Caco-2 (cell line): ENCODE measurements at regions not wholly inside any gene's neighbourhood (a gene's known extent, or its start where the extent isn't known, plus 50 kb on each side); places are given as distances from the start of the nearest gene placed in this dataset.

ENCODE experiments used
- BruUV-seq: library from RNA; stranded (reverse); fragments of 400-500 nt; replicated peaks from 2 replicates; lab custom pipeline; 2021; lab: Mats Ljungman, UMichigan
- CTCF ChIA-PET: fragments of 300-600 bp; sonication (Branson Sonifier 250); formaldehyde crosslinking; loops from one replicate; lab custom pipeline; 2022; ENCODE audit warnings: antibody characterized with exemption; lab: Charles Lee
- POLR2A ChIA-PET: fragments of 300-600 bp; sonication (Branson Sonifier 250); formaldehyde crosslinking; loops from one replicate; lab custom pipeline; 2022; ENCODE audit warnings: antibody characterized with exemption; lab: Charles Lee
- DNase-seq, 2 experiments: peaks; one replicate each; pipeline versions ENCODE4 v3.0.0 to v3.0.0-alpha.2; 2020 to 2022
- H3K27me3 ChIP-seq: replicated peaks from 2 replicates; pipeline ENCODE4 v1.6.0; 2011; ENCODE audit warnings: low read length; ENCODE audit not compliant: control insufficient read depth, insufficient read depth
- H3K36me3 ChIP-seq: 2 replicates; pipeline ENCODE4 v1.5.1; 2011; ENCODE audit warnings: low read length; ENCODE audit not compliant: control insufficient read depth, insufficient read depth
- H3K4me1 ChIP-seq: fragments of 250-450 bp; sonication (Bioruptor Pico); 2 replicates; pipeline ENCODE4 v1.5.1; 2020; ENCODE audit warnings: mild to moderate bottlenecking
- H3K4me3 ChIP-seq: 2 replicates; pipeline ENCODE4 v1.5.1; 2011; ENCODE audit warnings: low read depth, mild to moderate bottlenecking, control low read depth, low read length
- H3K9me3 ChIP-seq: fragments of 250-450 bp; sonication (Bioruptor Pico); 2 replicates; pipeline ENCODE4 v1.5.1; 2020; ENCODE audit warnings: mild to moderate bottlenecking, moderate library complexity
- H3K27ac Mint-ChIP-seq: one replicate; pipeline ENCODE4 v1.8.0; 2022; ENCODE audit warnings: mixed read lengths; ENCODE audit not compliant: unreplicated experiment
- H3K27me3 Mint-ChIP-seq: one replicate; pipeline ENCODE4 v1.8.0; 2022; ENCODE audit warnings: mixed read lengths; ENCODE audit not compliant: insufficient read depth, unreplicated experiment
- H3K36me3 Mint-ChIP-seq: one replicate; pipeline ENCODE4 v1.8.0; 2022; ENCODE audit warnings: mild to moderate bottlenecking, mixed read lengths; ENCODE audit not compliant: insufficient read depth, unreplicated experiment
- H3K4me1 Mint-ChIP-seq: one replicate; pipeline ENCODE4 v1.8.0; 2022; ENCODE audit warnings: low read depth, mixed read lengths; ENCODE audit not compliant: unreplicated experiment
- H3K4me3 Mint-ChIP-seq: one replicate; pipeline ENCODE4 v1.8.0; 2022; ENCODE audit warnings: mild to moderate bottlenecking, moderate library complexity, mixed read lengths; ENCODE audit not compliant: unreplicated experiment
- H3K9me3 Mint-ChIP-seq: one replicate; pipeline ENCODE4 v1.8.0; 2022; ENCODE audit warnings: mixed read lengths; ENCODE audit not compliant: unreplicated experiment
- intact Hi-C: fragments of 100-400 bp; cut with micrococcal nuclease; formaldehyde crosslinking; loops from one replicate; pipeline ENCODE4 v1.10.0; 2022; ENCODE audit not compliant: unreplicated experiment
- TF ChIP-seq, protein P1 (sequence below), 2 experiments: fragments of 200-600 bp in 1 of 2; IDR thresholded peaks; 1 replicate in 1 of 2; 2 replicates in 1 of 2; pipeline versions ENCODE4 v1.5.1 to v1.8.0; 2011 to 2022; ENCODE audit warnings: antibody characterized with exemption in 1 of 2, control low read depth in 1 of 2, inconsistent platforms in 1 of 2, low read depth in 1 of 2, low read length in 1 of 2, mild to moderate bottlenecking in 1 of 2, moderate library complexity in 1 of 2; ENCODE audit not compliant: insufficient read depth in 1 of 2, severe bottlenecking in 1 of 2, unreplicated experiment in 1 of 2

DNA sequence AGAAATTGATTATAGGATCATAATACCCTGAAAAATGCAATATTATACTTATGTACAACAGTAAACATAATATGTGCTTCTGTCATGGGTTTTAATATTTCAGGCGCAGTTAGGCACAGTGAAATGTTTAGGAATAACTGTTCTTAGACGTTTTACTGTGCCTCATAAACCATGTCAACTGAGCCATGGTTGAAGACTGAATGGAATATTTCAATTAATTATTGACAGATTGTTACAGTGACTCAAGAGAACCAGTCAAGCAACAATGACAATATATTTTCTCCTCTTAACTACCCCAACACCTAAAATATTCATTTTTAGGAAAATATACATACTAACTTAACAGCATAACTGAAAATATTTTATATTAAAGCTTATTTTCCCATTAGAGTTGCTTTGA, 852.7 kb upstream of the FRG1 start:
- DNase-seq = no peak
- CTCF ChIA-PET = no interaction called here
- Mint-ChIP-seq H3K9me3 (no peaks in the 10 kb centered on the region), H3K27ac (no peak overlapping the region), H3K4me1 (no peaks in the 10 kb centered on the region), H3K4me3 (no peak overlapping the region), H3K27me3 (no peaks in the 10 kb centered on the region), H3K36me3 (no peaks in the 10 kb centered on the region)
- intact Hi-C loops = no loop called here
- no peak overlapping the region for H3K4me3 ChIP-seq
- no peaks in the 10 kb centered on the region for H3K27me3 ChIP-seq
- TF ChIP-seq, protein P1, sequence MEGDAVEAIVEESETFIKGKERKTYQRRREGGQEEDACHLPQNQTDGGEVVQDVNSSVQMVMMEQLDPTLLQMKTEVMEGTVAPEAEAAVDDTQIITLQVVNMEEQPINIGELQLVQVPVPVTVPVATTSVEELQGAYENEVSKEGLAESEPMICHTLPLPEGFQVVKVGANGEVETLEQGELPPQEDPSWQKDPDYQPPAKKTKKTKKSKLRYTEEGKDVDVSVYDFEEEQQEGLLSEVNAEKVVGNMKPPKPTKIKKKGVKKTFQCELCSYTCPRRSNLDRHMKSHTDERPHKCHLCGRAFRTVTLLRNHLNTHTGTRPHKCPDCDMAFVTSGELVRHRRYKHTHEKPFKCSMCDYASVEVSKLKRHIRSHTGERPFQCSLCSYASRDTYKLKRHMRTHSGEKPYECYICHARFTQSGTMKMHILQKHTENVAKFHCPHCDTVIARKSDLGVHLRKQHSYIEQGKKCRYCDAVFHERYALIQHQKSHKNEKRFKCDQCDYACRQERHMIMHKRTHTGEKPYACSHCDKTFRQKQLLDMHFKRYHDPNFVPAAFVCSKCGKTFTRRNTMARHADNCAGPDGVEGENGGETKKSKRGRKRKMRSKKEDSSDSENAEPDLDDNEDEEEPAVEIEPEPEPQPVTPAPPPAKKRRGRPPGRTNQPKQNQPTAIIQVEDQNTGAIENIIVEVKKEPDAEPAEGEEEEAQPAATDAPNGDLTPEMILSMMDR (IDR thresholded peaks at IDR 0.05; ENCODE audit: insufficient read depth in 1 of 2, low read depth in 1 of 2, low read length in 1 of 2, severe bottlenecking in 1 of 2, unreplicated experiment in 1 of 2) = no peak
- H3K36me3 ChIP-seq = no peaks in the 10 kb centered on the region
- BruUV-seq = no TSS peak
- POLR2A ChIA-PET = no interaction called here
- no peaks in the 10 kb centered on the region for H3K4me1 ChIP-seq
- H3K9me3 ChIP-seq = no peaks in the 10 kb centered on the region

GRCh38 chr4:189088780-189089179, 851.9 kb upstream of the FRG1 start:
- Mint-ChIP-seq H3K27ac (no peak overlapping the region), H3K4me1 (no peaks in the 10 kb centered on the region), H3K9me3 (no peaks in the 10 kb centered on the region), H3K36me3 (no peaks in the 10 kb centered on the region), H3K4me3 (no peak overlapping the region), H3K27me3 (no peaks in the 10 kb centered on the region)
- H3K36me3 ChIP-seq = no peaks in the 10 kb centered on the region
- no peak for DNase-seq
- no peaks in the 10 kb centered on the region for H3K9me3 ChIP-seq
- TF ChIP-seq, protein P1 (IDR thresholded peaks at IDR 0.05; ENCODE audit: insufficient read depth in 1 of 2, low read depth in 1 of 2, low read length in 1 of 2, severe bottlenecking in 1 of 2, unreplicated experiment in 1 of 2) = no peak
- H3K4me1 ChIP-seq = no peaks in the 10 kb centered on the region
- intact Hi-C loops = no loop called here
- ChIA-PET POLR2A (no interaction called here), CTCF (no interaction called here)
- BruUV-seq = no TSS peak
- H3K4me3 ChIP-seq = no peak overlapping the region
- no peaks in the 10 kb centered on the region for H3K27me3 ChIP-seq

DNA sequence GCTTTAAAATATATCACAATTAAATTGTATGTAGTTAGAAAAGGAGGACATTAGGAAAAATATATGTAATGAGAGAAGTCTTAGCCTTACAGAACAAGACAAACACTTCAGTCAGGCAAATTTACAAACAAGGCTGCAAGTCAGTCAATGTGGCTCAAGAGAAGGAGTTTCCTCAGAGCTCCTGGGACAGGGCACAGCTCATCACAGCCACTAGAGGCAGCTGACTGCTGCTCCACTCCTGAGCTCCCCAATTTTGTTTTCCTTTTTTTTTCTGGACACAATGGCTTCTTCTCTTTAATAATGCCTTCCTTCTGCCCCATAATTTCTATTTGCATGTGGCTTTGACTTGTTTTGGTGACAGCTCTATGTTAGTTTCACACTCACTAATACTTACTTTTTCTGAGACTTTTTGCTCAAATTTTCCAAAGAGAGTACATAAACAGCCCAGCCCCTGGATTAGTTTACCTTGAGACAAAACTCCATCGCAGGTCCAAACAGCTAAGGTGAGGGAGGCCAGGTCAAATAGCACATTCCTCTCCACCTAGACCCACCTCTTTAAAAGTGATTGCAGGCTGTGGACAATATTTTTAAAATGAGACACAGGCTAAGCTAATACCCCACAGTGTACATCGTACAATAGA, 850.4 kb upstream of the FRG1 start:
- TF ChIP-seq, protein P1 (IDR thresholded peaks at IDR 0.05; ENCODE audit: insufficient read depth in 1 of 2, low read depth in 1 of 2, low read length in 1 of 2, severe bottlenecking in 1 of 2, unreplicated experiment in 1 of 2) = peak in 1 of 2 experiments; percentile 32
- POLR2A ChIA-PET = interaction anchor here (0.6 kb wide), 1 partner anchor 311 kb away, joined by 12 read pairs; no protein-coding TSS in a partner anchor
- H3K36me3 Mint-ChIP-seq = no peaks in the 10 kb centered on the region
- peaks cover 3% of the 10 kb centered on the region for H3K9me3 Mint-ChIP-seq
- CTCF ChIA-PET = interaction anchor here (1.0 kb wide), 1 partner anchor 703 kb away, joined by 3 read pairs; no protein-coding TSS in a partner anchor
- Histone ChIP-seq H3K27me3 (no peaks in the 10 kb centered on the region), H3K4me3 (no peak overlapping the region), H3K9me3 (no peaks in the 10 kb centered on the region), H3K36me3 (no peaks in the 10 kb centered on the region), H3K4me1 (no peaks in the 10 kb centered on the region)
- H3K4me3 Mint-ChIP-seq = no peak overlapping the region
- intact Hi-C loops = no loop called here
- H3K27ac Mint-ChIP-seq = no peak overlapping the region
- no peaks in the 10 kb centered on the region for H3K4me1 Mint-ChIP-seq
- no TSS peak for BruUV-seq
- DNase-seq = peak in 1 of 2 experiments; percentile 3
- H3K27me3 Mint-ChIP-seq = no peaks in the 10 kb centered on the region
